ENCODE measurements at regions not wholly inside any gene's neighbourhood (a gene's known extent, or its start where the extent isn't known, plus 50 kb on each side); places are given as distances from the start of the nearest gene placed in this dataset.
A peak's percentile ranks its signal among the peaks of the same experiment; 100 is the strongest.
"Not testable (repeated sequence)": the region's sequence is repeated elsewhere in the genome, so short reads cannot be mapped to it uniquely, and the experiment has no call there.

DNA sequence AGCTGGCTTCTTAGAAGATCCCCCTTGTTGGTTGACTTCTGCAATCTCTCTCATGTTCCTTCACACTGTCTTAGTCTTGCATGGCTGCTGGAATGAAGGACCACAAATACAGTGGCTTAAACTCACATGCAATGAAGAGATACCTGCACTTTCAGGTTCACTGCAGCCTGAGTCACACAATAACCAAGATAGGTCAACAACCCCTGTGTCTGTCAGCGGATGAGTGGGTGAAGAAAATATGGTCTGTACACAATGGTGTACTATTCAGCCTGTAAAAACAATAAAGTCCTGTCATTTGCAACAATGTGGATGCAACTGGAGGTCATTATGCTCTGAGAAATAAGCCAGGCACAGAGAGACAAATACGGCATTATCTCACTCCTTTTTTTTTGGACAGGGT is 373.8 kb upstream of the AMELY start:
- DNase-seq (ENCODE audit: low spot score in 2 of 2), result no peak
- intact Hi-C loops (cut with DNase I; ENCODE audit: low total_unique reads), result no loop called here
- no peak for TF ChIP-seq POLR2A (IDR thresholded peaks at IDR 0.05)
- TF ChIP-seq, protein P1, sequence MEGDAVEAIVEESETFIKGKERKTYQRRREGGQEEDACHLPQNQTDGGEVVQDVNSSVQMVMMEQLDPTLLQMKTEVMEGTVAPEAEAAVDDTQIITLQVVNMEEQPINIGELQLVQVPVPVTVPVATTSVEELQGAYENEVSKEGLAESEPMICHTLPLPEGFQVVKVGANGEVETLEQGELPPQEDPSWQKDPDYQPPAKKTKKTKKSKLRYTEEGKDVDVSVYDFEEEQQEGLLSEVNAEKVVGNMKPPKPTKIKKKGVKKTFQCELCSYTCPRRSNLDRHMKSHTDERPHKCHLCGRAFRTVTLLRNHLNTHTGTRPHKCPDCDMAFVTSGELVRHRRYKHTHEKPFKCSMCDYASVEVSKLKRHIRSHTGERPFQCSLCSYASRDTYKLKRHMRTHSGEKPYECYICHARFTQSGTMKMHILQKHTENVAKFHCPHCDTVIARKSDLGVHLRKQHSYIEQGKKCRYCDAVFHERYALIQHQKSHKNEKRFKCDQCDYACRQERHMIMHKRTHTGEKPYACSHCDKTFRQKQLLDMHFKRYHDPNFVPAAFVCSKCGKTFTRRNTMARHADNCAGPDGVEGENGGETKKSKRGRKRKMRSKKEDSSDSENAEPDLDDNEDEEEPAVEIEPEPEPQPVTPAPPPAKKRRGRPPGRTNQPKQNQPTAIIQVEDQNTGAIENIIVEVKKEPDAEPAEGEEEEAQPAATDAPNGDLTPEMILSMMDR (IDR thresholded peaks at IDR 0.05), result no peak
- no peak overlapping the region for H3K4me3 ChIP-seq (ENCODE audit: low read depth, poor library complexity, severe bottlenecking)
- WGBS, 2 donors, result 88% methylated on average over 2 of the region's 2 CpGs; no CpG with 5 or more reads in 1 of the 2 donors

DNA sequence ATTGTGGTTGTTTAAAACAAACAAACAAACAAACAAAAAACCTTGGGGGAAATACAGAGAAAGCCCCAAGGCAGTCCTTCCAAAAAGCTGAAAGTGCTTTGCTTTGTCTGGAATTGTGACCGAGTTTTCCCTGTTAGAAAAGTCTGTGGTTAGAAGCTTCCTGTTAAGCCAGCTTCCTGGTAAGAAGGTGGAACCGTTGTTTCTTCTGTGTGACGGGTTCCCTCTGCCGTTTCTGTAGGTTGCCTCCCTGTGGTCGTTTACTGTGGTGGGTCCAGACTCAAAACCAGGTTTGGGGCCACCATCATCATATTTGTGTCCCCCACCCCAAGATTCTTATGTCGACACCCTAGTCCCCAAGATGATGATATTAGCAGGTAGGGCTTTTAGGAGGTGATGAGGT is 371.4 kb upstream of the AMELY start:
- TF ChIP-seq, protein P1 (IDR thresholded peaks at IDR 0.05), result no peak
- TF ChIP-seq POLR2A (IDR thresholded peaks at IDR 0.05), result no peak
- intact Hi-C loops (cut with DNase I; ENCODE audit: low total_unique reads), result no loop called here
- no peak overlapping the region for H3K4me3 ChIP-seq (ENCODE audit: low read depth, poor library complexity, severe bottlenecking)
- WGBS, 2 donors, result 63% methylated on average over 6 of the region's 6 CpGs; no CpG with 5 or more reads in 1 of the 2 donors
- DNase-seq (ENCODE audit: low spot score in 2 of 2), result no peak

DNA sequence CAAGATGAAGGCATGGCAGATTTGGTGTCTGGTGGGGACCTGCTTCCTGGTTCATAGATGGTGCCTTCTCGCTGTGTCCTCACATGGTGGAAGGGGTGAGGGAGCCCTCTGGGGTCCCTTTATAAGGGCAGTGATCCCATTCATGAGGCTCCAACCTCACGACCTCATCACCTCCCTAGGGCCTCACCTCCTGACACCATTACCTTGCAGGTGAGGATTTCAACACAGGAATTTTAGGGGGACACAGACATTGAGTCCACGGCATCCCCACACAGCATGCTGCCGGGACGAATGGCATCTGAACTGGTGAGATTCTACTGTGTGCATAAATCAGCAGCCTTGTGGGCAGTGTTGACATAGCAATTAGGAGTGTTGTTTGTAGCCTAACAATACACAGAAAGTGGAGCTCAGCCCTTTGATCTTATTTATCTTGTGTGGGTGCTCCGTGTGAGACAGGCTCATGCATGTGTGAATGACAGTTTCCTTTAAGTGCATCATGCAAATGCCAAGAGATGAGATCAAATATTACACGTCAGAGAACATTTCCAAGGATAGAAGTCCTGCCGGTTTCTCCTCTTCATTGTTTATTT is 368.7 kb upstream of the AMELY start:
- H3K4me3 ChIP-seq (ENCODE audit: low read depth, poor library complexity, severe bottlenecking); intact Hi-C loops (cut with DNase I; ENCODE audit: low total_unique reads); DNase-seq (ENCODE audit: low spot score in 2 of 2): not testable (repeated sequence)
- WGBS, 2 donors, result 37% methylated on average over 7 of the region's 8 CpGs; no CpG with 5 or more reads in 1 of the 2 donors

DNA sequence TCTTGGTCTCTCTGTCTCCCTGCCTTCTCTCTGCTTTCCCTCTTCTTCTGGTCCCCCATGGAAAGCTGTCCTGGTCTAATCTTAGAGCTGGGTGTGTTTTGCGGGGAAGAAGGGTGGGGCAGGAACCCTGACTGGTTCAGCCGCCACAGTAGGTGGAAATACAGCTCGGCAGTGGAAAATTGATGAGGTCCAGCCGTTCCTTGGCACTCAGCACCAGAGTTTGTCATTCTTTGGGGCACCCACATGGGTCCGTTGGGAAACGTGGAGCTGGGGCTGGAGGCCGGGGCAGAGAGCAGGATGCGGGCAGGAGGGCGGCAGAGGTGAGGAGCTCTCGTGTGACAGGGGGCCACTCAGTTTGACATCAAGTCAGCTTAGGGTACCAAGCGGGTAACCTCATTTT is 364.2 kb upstream of the AMELY start:
- DNase-seq (ENCODE audit: low spot score in 2 of 2), result peak in 1 of 2 donors; percentile 15
- H3K4me3 ChIP-seq (ENCODE audit: low read depth, poor library complexity, severe bottlenecking), result no peak overlapping the region
- intact Hi-C loops (cut with DNase I; ENCODE audit: low total_unique reads), result no loop called here
- WGBS, 2 donors, result 19% methylated on average over 10 of the region's 11 CpGs; no CpG with 5 or more reads in 1 of the 2 donors
- TF ChIP-seq, protein P1 (IDR thresholded peaks at IDR 0.05), result no peak
- TF ChIP-seq POLR2A (IDR thresholded peaks at IDR 0.05), result no peak

DNA sequence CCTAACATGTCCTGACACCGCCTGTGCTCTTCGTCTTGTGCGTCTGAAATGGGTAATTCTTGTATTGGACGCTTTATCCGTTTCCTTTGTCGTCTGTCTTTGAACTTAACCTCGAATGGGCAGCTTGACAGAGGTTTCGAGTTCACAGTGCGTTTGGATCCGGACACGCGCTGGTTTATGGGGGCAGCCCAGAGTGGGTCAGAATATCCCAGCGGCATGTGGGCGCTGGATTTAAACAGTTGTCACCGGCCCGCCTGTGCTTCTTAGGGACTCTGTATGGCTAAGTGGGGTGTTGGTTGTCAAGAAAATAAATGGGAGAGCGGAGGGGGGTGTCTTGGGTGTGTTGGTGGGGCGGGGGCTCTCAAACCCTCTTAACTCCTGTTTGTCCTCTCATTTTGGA is 363.5 kb upstream of the AMELY start:
- 8% methylated on average over 8 of the region's 18 CpGs; no CpG with 5 or more reads in 1 of the 2 donors for WGBS, 2 donors
- DNase-seq (ENCODE audit: low spot score in 2 of 2), result no peak
- no peak for TF ChIP-seq POLR2A (IDR thresholded peaks at IDR 0.05)
- TF ChIP-seq, protein P1 (IDR thresholded peaks at IDR 0.05), result no peak
- no peak overlapping the region for H3K4me3 ChIP-seq (ENCODE audit: low read depth, poor library complexity, severe bottlenecking)
- intact Hi-C loops (cut with DNase I; ENCODE audit: low total_unique reads), result no loop called here

DNA sequence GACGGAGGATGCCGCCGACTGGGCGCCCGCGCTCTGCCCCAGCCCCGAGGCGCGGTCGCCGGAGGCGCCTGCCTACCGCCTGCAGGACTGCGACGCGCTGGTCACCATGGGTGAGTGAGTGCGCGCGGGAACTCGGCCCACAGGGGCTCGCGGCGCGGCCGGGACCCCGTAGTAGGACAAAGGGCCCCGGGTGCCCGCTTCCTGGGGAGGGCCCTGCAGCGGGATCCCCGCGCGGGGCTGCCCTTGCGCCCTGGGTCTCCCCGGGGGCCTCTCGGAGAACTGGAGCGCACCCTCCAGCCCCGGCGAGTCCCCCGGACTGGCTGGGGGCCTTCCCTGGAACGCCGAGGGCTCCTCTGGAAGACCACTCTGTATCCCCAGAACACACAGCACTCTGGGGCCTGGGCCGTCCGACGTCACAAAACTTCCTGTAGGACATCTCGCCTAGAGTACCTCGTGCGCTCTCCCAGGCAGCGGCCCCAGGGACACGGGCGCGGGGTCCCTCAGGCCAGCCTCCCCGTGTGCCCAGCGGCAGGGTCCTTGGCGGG is 362.9 kb upstream of the AMELY start:
- 0% methylated on average over 5 of the region's 54 CpGs; no CpG with 5 or more reads in 1 of the 2 donors for WGBS, 2 donors
- peak overlapping the region; percentile 62 for H3K4me3 ChIP-seq (ENCODE audit: low read depth, poor library complexity, severe bottlenecking)
- TF ChIP-seq, protein P1 (IDR thresholded peaks at IDR 0.05), result no peak
- TF ChIP-seq POLR2A (IDR thresholded peaks at IDR 0.05), result no peak
- peak in 1 of 2 donors; percentile 18 for DNase-seq (ENCODE audit: low spot score in 2 of 2)
- intact Hi-C loops (cut with DNase I; ENCODE audit: low total_unique reads), result no loop called here
